Activated naive CD4-positive, alpha-beta T cell treated with anti-CD3 and anti-CD28 coated beads, Interleukin-2, amount 50 U/mL, for 72 hours (primary cell): ENCODE measurements at regions not wholly inside any gene's neighbourhood (a gene's known extent, or its start where the extent isn't known, plus 50 kb on each side); places are given as distances from the start of the nearest gene placed in this dataset.

ENCODE experiments used
- ATAC-seq, 2 donors: fragments of 150-1000 bp; cut with Tn5 transposase; 2 replicates each; pipeline ENCODE4 v1.10.0; 2021; ENCODE audit warnings: mild to moderate bottlenecking in 2 of 2, moderate library complexity in 2 of 2
- DNase-seq, 2 donors: peaks; one replicate each; pipeline ENCODE4 v3.0.0; 2021 to 2022; ENCODE audit warnings: low spot score in 2 of 2
- H3K27ac Mint-ChIP-seq, 2 donors: one replicate each; pipeline ENCODE4 v1.8.0; 2022; ENCODE audit warnings: mild to moderate bottlenecking in 2 of 2, mixed read lengths in 2 of 2
- H3K36me3 Mint-ChIP-seq, 2 donors: one replicate each; pipeline ENCODE4 v1.8.0; 2022; ENCODE audit warnings: mixed read lengths in 2 of 2
- H3K9me3 Mint-ChIP-seq, 2 donors: one replicate each; pipeline ENCODE4 v1.8.0; 2022; ENCODE audit warnings: mixed read lengths in 2 of 2

DNA sequence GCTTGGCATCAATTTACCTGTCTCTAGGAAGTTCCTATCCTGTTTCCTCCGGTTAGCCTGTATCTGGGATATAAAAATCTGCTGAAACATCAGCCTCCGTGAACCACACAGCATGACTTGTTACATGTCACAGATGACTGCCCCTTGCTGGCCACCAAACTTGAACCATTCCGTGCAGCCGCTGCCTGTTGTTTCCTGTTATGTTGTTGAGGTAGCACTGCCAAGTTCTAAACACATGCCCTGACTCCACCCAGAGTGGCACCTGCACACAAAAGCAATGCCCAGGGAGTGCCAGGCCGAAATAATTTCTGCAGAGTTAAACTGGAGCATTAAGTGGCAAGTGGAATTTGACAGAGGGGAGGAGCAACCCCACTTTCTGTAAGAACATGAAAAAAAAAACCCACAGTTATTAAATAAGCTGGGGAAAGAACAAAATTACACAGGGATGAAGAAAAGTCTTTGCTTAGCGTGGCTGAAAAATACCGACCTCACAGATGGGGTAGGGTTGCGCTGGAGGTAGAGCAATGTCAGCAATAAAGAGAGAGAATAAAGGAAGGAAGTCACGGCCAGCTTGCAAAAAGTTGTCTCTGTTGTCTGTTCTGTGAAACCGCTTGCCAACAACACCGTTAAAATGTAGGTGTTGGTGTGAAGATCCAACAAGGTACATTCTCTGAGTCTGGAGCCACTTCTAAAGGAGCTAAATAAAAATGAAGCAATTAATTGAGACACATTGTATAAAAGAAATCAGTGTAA lies 174.6 kb upstream of the CDH13 start:
- DNase-seq (no peak), ATAC-seq (no peak)
- Mint-ChIP-seq H3K9me3 (peaks cover 0 to 3% of the 10 kb centered on the region in 2 donors), H3K27ac (no peak overlapping the region), H3K36me3 (peaks cover 0 to 4% of the 10 kb centered on the region in 2 donors)

DNA sequence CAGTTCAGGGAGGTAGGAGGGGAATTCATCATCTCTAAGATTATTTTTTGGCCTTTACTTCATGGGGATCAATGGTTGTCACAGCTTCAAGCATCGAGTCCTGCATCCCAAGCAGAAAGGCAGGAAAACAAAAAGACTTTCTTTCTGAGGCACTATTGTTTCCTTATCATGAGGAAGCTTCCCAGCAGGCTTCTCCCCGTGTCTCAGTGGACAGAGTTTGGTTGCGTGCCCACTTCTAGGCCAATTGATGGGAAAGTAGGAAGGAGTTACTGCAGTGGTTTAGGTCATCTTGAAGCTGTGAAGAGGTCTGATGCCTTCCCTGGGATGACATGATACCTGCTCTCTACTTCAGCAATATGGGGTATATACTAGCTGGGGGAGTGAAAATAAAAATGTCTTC lies 175.3 kb upstream of the CDH13 start:
- Mint-ChIP-seq H3K27ac (no peak overlapping the region), H3K9me3 (peaks cover 0 to 4% of the 10 kb centered on the region in 2 donors), H3K36me3 (peaks cover 0 to 4% of the 10 kb centered on the region in 2 donors)
- DNase-seq, result no peak
- no peak for ATAC-seq

GRCh38 chr16:82440336-82440735 lies 186.4 kb upstream of the CDH13 start:
- Mint-ChIP-seq H3K9me3 (no peaks in the 10 kb centered on the region), H3K36me3 (no peaks in the 10 kb centered on the region), H3K27ac (no peak overlapping the region)
- no peak for DNase-seq
- no peak for ATAC-seq

DNA sequence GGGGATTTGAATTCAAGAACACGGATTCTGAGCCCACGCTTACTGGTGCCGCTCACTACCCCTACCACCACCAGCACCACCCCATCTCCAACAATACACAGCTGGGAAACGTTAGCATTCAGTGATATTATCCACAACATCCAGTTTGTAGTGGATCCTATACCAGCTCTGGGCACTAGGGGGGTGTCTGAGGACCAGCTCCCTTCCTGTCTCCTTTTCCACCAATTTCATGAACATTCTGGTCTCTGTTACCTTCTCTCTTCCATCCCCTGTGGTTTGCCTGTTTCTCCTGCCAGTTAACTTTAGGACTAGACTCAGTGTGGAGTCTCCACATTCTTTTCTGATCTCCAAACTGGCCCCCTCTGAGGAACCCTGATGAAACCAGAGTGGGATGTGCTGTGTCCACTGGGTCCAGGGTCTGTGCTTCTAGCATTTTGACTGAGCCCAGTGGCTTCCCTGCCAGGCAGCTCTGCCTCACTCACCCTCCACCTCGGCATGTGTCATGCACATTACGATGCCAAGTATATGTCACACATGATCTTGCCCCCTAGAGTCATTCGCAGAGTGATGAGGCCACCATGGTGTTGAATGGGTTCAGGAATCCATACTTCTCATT lies 187.0 kb upstream of the CDH13 start:
- Mint-ChIP-seq H3K9me3 (no peaks in the 10 kb centered on the region), H3K36me3 (no peaks in the 10 kb centered on the region), H3K27ac (no peak overlapping the region)
- ATAC-seq, result no peak
- DNase-seq, result no peak

GRCh38 chr16:82433042-82433441 lies 193.7 kb upstream of the CDH13 start:
- Mint-ChIP-seq H3K9me3 (no peaks in the 10 kb centered on the region), H3K27ac (no peak overlapping the region), H3K36me3 (no peaks in the 10 kb centered on the region)
- no peak for DNase-seq
- no peak for ATAC-seq

DNA sequence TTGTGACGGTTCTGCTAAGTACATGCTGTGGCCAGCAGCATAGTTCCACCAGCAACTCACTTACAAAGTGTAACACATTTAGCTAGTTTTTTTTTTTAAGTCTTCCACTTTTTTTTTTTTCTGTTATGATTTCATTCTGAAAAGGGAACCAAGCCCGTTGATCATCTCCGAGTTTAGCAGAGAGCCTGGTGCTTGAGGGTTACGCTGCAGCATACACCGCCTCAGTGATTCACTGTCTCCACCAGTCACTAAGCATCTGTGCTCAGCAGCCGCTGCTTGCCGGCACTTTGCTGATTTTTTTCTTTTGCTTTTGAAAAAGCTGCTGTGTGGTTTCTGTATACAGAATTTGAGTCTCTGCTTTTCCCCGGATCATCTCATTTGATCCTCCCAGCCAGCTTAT lies 194.5 kb upstream of the CDH13 start:
- Mint-ChIP-seq H3K9me3 (no peaks in the 10 kb centered on the region), H3K27ac (no peak overlapping the region), H3K36me3 (no peaks in the 10 kb centered on the region)
- DNase-seq (no peak), ATAC-seq (no peak)

DNA sequence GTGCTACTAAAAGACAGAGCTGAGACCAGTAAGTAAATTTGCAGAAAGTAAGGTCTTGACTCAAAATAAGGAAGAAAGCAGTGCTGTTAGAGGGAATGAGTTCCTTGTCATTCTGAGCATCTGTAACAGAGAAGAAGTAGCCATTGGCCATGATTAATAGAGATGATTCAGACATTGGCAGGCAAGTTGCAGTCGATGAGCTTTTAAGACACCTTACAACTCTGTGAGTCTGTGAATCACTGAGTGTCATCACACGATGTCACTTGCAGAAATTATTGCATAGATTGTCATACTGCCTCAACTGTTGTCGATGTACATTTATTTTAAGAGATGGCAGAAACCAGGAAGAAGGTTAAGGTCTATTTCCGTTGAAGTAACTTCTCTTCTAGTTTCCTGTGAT lies 201.1 kb upstream of the CDH13 start:
- Mint-ChIP-seq H3K9me3 (peaks cover 0 to 5% of the 10 kb centered on the region in 2 donors), H3K36me3 (no peaks in the 10 kb centered on the region), H3K27ac (no peak overlapping the region)
- ATAC-seq (no peak), DNase-seq (no peak)

DNA sequence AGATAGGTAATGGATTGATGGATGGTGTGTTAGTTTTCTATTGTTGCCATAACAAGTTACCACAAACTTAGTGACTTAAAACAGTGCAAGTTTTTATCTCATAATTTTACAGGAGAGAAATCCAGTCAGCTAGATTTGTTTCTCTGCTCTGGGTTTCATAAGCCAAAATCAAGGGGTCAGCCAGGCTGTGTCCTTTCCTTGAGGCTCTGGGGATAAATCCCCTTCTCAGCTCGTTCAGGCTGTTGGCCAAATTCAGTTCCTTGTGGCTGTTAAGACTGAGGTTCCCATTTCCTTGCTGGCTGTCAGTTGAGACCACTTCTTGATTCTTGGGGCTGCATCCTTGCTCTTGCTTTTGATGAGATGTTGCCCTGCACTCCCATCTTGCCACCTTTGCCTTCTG lies 204.9 kb upstream of the CDH13 start:
- ATAC-seq (no peak), DNase-seq (no peak)
- peaks cover 0 to 5% of the 10 kb centered on the region in 2 donors for H3K9me3 Mint-ChIP-seq
- no peaks in the 10 kb centered on the region for H3K36me3 Mint-ChIP-seq
- H3K27ac Mint-ChIP-seq, result no peak overlapping the region

DNA sequence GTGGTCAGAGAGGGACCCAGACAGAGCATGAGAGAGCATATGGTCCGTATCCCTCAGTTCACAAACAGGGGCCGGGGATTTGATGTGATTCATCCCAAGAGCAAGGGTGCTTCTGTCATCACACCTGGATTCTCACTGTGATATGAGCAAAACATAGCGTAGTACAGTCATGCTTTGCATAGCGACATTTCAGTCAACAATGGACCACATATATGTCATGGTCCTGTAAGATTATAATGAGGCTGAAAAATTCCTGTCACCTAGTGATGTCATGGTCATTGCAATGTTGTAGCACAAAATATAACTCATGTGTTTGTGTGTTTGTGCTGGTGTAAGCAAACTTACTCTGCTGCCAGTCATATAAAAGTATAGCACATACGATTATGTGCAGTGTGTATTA lies 207.4 kb upstream of the CDH13 start:
- no peaks in the 10 kb centered on the region for H3K36me3 Mint-ChIP-seq
- H3K27ac Mint-ChIP-seq, result no peak overlapping the region

GRCh38 chr16:82414476-82414875 lies 212.3 kb upstream of the CDH13 start:
- ATAC-seq, result no peak

More for the DNA sequence above, 207.4 kb upstream of the CDH13 start:
- ATAC-seq (no peak), DNase-seq (no peak)
- no peaks in the 10 kb centered on the region for H3K9me3 Mint-ChIP-seq

DNA sequence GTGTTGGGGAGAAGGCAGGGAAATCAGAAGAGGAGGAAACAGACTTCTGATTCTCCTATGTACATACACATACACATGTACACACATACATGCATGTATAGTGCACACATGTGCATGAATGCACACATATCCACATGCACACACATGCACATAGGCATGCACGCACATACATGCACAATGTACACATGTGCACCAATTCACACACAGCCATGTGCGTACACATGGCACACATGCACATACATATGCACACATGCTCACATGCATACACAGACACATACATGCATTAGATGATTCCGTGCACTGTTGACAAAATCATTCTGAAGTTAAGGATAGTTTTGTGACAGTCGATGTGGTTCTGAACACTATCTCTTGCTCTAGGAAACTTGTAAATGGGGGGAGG lies 214.0 kb upstream of the CDH13 start:
- Mint-ChIP-seq H3K9me3 (no peaks in the 10 kb centered on the region), H3K27ac (no peak overlapping the region), H3K36me3 (no peaks in the 10 kb centered on the region)
- DNase-seq (no peak), ATAC-seq (no peak)

More at GRCh38 chr16:82414476-82414875, 212.3 kb upstream of the CDH13 start:
- Mint-ChIP-seq H3K9me3 (no peaks in the 10 kb centered on the region), H3K27ac (no peak overlapping the region), H3K36me3 (no peaks in the 10 kb centered on the region)
- no peak for DNase-seq

DNA sequence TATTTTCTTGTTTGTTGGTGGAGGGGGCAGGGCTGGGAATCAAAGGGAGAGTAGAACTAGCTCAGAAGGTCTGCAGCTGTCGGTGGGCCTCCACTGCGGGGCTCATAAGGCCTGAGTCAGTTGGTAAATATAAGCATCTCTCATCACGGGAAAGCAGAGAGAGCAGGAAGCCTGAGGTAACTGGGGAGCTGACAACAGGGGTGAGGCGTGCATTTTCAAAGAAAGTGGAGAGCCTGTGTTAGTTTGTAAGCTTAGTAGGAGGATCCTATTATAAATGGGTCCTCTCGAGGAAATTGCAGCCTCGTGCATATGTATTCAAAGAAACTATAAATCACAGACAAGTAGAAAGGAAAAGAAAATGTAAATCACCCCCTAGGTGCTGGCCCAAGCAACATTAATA lies 221.0 kb upstream of the CDH13 start:
- Mint-ChIP-seq H3K27ac (no peak overlapping the region), H3K36me3 (no peaks in the 10 kb centered on the region), H3K9me3 (peaks cover 0 to 5% of the 10 kb centered on the region in 2 donors)
- no peak for DNase-seq
- ATAC-seq, result no peak

DNA sequence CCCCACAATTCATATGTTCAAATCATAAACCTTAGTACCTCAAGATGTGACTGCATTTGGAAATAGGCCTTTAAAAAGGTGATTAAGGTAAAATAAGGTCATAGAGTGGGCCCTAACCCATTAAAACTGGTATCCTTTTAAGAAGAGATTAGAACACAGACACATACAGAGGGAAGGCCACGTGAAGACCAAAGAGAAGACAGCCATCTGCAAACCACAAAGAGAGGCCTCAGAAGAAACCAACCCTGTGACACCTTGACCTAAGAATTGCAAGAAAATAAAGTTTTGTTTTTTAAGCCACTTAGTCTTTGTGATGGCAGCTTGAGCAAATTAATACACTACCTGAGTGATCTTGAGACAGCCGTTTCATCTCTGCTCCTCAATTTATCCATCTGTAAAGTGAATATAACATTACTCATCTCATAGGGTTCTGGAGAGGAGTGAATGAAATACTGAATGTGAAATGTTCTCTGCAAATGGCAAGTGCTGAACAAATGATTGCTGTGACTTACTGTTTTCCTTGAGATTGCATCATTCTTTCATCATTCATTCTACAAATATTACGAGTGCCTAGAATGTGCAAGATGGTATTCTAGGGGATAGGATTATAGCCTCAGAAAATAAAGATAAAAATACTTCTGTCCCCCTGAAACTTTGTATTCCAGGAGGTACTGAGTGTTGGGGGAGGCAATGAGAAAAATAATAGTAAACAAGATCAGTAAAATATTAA lies 222.0 kb upstream of the CDH13 start:
- H3K9me3 Mint-ChIP-seq, result peaks cover 0 to 5% of the 10 kb centered on the region in 2 donors
- H3K27ac Mint-ChIP-seq, result no peak overlapping the region
- ATAC-seq, result no peak

GRCh38 chr16:82402665-82403218 lies 224.0 kb upstream of the CDH13 start:
- H3K9me3 Mint-ChIP-seq, result peaks cover 4 to 5% of the 10 kb centered on the region in 2 donors
- H3K36me3 Mint-ChIP-seq, result no peaks in the 10 kb centered on the region
- no peak overlapping the region for H3K27ac Mint-ChIP-seq
- DNase-seq (no peak), ATAC-seq (no peak)

More for the DNA sequence above, 222.0 kb upstream of the CDH13 start:
- H3K36me3 Mint-ChIP-seq, result no peaks in the 10 kb centered on the region
- DNase-seq, result no peak

DNA sequence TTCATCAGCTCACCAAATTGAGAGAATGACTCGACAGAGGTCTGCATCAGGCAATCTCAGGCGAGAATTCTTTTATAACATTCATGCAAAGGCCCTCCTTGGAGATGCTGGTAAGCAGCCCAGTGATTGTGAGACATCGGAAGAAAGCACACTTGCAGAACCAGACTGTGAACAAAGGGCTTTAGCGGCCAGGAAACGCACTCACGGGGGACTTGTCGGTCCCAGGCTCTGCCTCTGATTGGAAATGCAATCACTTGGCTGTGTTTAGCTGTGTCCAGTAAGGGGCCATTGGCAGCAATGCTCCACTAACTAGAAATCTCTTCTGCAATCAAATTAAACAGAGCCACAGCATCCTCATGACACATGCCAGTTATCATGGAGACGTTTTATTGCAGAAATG lies 226.7 kb upstream of the CDH13 start:
- Mint-ChIP-seq H3K27ac (no peak overlapping the region), H3K36me3 (no peaks in the 10 kb centered on the region), H3K9me3 (peaks cover 4 to 5% of the 10 kb centered on the region in 2 donors)
- DNase-seq (no peak), ATAC-seq (no peak)

DNA sequence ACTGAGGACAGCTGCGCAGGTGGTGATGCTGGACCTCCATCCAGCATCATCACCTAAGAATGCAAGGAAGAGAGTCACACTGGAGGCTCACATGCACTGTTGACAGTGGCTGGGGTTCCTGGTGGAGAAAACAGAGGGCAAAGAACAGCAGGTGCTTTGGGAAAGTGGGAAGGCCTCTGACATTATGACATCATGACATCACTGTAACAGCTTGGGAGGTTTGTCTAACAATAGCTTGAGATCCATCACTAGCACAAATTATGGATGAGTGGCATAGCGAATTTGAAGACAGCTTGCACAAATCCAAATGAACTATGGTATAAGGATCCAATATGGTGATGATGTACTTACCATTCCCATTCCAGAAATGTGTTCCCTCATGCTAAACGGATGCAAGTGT lies 226.5 kb upstream of the MPHOSPH6 start:
- H3K27ac Mint-ChIP-seq, result no peak overlapping the region
- no peak for ATAC-seq
- H3K36me3 Mint-ChIP-seq, result no peaks in the 10 kb centered on the region
- no peak for DNase-seq
- H3K9me3 Mint-ChIP-seq, result peaks cover 0 to 4% of the 10 kb centered on the region in 2 donors

- H3K36me3 Mint-ChIP-seq, result no peaks in the 10 kb centered on the region
- no peak overlapping the region for H3K27ac Mint-ChIP-seq
- ATAC-seq (no peak), DNase-seq (no peak)
- H3K9me3 Mint-ChIP-seq, result peaks cover 0 to 4% of the 10 kb centered on the region in 2 donors
These were observed 225.2 kb upstream of the MPHOSPH6 start for GRCh38 chr16:82395212-82395611.
